Vagina (tissue), 2 donors: ENCODE measurements at regions not wholly inside any gene's neighbourhood (a gene's known extent, or its start where the extent isn't known, plus 50 kb on each side); places are given as distances from the start of the nearest gene placed in this dataset.

ENCODE experiments used
- POLR2A ChIP-seq, 2 donors: fragments of 450-650 bp; IDR thresholded peaks; one replicate each; pipeline ENCODE4 v1.6.1; 2017; ENCODE audit warnings: antibody characterized with exemption in 2 of 2, mild to moderate bottlenecking in 2 of 2, moderate library complexity in 2 of 2
- POLR2AphosphoS5 ChIP-seq, 2 donors: sonication (generic); formaldehyde crosslinking; IDR thresholded peaks; one replicate each; pipeline ENCODE4 v1.9.0; 2017; ENCODE audit warnings: antibody characterized with exemption in 2 of 2, mild to moderate bottlenecking in 2 of 2, low read depth in 1 of 2; ENCODE audit not compliant: insufficient read depth in 1 of 2

- no peak for TF ChIP-seq POLR2AphosphoS5 (IDR thresholded peaks at IDR 0.05; ENCODE audit: insufficient read depth in 1 of 2, low read depth in 1 of 2)
- no peak for TF ChIP-seq POLR2A (IDR thresholded peaks at IDR 0.05)
Observed at GRCh38 chr18:28523758-28524475, 347.0 kb upstream of the CDH2 start.
